ENCODE measurements at regions not wholly inside any gene's neighbourhood (a gene's known extent, or its start where the extent isn't known, plus 50 kb on each side); places are given as distances from the start of the nearest gene placed in this dataset.

GRCh38 chr7:114109304-114109703 is 190.5 kb upstream of the PPP1R3A start:
- no peak for DNase-seq

- DNase-seq = no peak
These were observed 189.7 kb upstream of the PPP1R3A start for GRCh38 chr7:114108510-114108909.

GRCh38 chr7:114107522-114107921 is 188.7 kb upstream of the PPP1R3A start:
- no peak for DNase-seq

GRCh38 chr7:114104035-114104434 is 185.2 kb upstream of the PPP1R3A start:
- no peak for DNase-seq

- DNase-seq = no peak
These were observed 184.2 kb upstream of the PPP1R3A start for GRCh38 chr7:114102996-114103395.

- DNase-seq = no peak
These were observed 183.3 kb upstream of the PPP1R3A start for GRCh38 chr7:114102131-114102530.

- no peak for DNase-seq
These were observed 182.0 kb upstream of the PPP1R3A start for GRCh38 chr7:114100810-114101209.

GRCh38 chr7:114099337-114099736 is 180.5 kb upstream of the PPP1R3A start:
- DNase-seq = no peak

GRCh38 chr7:114095885-114096284 is 177.1 kb upstream of the PPP1R3A start:
- no peak for DNase-seq

GRCh38 chr7:114088470-114088940 is 169.7 kb upstream of the PPP1R3A start:
- DNase-seq = no peak

GRCh38 chr7:114087653-114088469 is 169.1 kb upstream of the PPP1R3A start:
- DNase-seq = no peak

GRCh38 chr7:114086914-114087652 is 168.3 kb upstream of the PPP1R3A start:
- peak; percentile 39 for DNase-seq

GRCh38 chr7:114086537-114086913 is 167.7 kb upstream of the PPP1R3A start:
- DNase-seq = no peak

- DNase-seq = peak; percentile 80
These were observed 167.0 kb upstream of the PPP1R3A start for GRCh38 chr7:114085592-114086501.

- DNase-seq = no peak
These were observed 166.4 kb upstream of the PPP1R3A start for GRCh38 chr7:114085313-114085591.

GRCh38 chr7:114084472-114085312 is 165.9 kb upstream of the PPP1R3A start:
- peak; percentile 68 for DNase-seq

- DNase-seq = no peak
These were observed 165.2 kb upstream of the PPP1R3A start for GRCh38 chr7:114084002-114084471.

GRCh38 chr7:114083166-114084001 is 164.6 kb upstream of the PPP1R3A start:
- DNase-seq = no peak

GRCh38 chr7:114082642-114083165 is 163.9 kb upstream of the PPP1R3A start:
- DNase-seq = no peak

GRCh38 chr7:114081606-114082425 is 163.0 kb upstream of the PPP1R3A start:
- peak; percentile 65 for DNase-seq

All from NCI-H1092 treated with DMSO at 0.1 percent for 48 hours (cell line).